HG03571 (cell line): ENCODE measurements at regions not wholly inside any gene's neighbourhood (a gene's known extent, or its start where the extent isn't known, plus 50 kb on each side); places are given as distances from the start of the nearest gene placed in this dataset.

Experiments
- ATAC-seq: cut with Tn5 transposase; IDR thresholded peaks from one replicate; pipeline ENCODE4 v1.9.1; 2021; ENCODE audit not compliant: unreplicated experiment

DNA sequence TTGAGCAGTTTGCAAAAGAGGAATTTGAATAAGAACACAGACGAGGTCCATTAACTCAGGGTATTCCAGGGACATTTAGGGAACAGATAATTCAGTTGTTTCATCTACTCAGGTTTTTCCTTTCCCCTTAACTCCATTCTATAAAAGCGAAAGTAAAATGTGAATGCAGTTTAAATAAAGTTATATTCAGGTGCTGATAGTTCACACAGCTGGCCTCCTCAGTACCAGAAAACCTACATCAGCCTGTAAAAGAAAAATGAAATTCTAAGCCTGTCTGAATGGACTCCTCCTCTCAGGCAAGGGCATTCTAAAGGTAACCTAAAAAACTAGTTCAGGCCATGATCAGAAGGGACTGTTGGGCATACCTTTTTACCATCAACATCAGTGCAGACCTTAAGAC, 873.8 kb downstream of the SUCLG1 start:
- ATAC-seq = no peak

DNA sequence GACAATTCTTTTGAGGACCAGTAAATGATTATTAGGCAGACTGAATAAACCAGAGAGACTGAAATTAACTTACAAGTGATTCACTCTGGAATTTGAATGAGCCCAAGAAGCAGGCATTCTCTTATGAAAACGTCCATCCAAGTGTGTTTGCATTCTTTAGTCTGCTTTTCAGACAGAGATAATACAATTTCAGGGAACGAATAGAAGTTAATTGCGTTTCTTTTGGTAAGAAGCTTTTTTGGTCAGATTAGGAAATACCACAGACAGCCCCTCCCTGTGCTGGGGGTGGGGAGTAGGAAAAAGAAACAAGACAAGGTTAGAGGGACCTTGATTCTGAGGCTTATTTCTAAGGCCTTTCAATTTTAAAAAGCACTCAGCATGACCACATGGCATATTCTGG, 874.4 kb downstream of the SUCLG1 start:
- no peak for ATAC-seq

- ATAC-seq = no peak
Measured at GRCh38 chr2:83582589-83582988, 876.5 kb downstream of the SUCLG1 start.

GRCh38 chr2:83579507-83579906, 879.6 kb downstream of the SUCLG1 start:
- ATAC-seq = no peak

DNA sequence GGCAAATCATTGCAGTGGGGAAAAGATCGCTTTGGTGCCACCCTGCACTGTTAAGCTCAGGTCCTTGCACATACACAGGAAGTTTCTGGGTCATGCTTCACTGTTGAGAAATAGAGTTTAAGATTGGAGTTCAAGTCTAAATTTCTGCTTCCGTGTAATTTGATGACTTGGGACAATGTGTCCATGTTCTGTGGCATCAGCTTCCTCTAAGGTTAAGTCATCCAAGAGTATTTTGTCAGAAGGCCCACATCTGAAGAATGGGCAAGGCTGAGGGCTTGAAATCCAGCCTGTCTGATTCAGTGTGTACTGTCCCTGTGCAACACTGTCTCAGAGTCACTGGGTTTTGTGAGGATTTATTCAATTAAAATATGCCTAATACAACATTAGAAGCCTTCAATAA, 880.7 kb downstream of the SUCLG1 start:
- ATAC-seq = no peak

- ATAC-seq = no peak
Measured at GRCh38 chr2:83574614-83575013, 884.5 kb downstream of the SUCLG1 start.

DNA sequence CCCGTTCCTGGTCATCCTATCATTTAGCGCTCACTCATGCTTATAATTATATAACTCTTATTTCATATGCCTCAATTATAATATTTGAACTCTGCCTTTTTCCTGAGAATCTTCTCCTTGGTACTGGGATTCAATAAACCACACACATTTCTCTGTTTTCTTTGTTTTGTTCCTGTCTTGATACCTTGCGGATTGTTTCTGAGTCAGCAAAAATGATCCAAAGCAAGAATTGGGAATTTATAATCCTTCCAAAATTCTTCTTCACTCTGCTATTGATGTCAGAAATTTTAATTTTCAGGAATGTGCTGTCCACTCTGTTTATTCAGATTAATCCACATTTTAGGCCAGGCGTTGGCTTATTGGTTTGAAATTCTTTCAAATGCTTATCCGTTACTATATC, 886.0 kb downstream of the SUCLG1 start:
- ATAC-seq = no peak

- ATAC-seq = no peak
Measured at GRCh38 chr2:83572400-83572799, 886.7 kb downstream of the SUCLG1 start.

- no peak for ATAC-seq
Measured at GRCh38 chr2:83567551-83567950, 891.5 kb downstream of the SUCLG1 start.

- ATAC-seq = no peak
Measured at GRCh38 chr2:83565626-83566025, 893.5 kb downstream of the SUCLG1 start.

- no peak for ATAC-seq
Measured at GRCh38 chr2:83565181-83565580, 893.9 kb downstream of the SUCLG1 start.

DNA sequence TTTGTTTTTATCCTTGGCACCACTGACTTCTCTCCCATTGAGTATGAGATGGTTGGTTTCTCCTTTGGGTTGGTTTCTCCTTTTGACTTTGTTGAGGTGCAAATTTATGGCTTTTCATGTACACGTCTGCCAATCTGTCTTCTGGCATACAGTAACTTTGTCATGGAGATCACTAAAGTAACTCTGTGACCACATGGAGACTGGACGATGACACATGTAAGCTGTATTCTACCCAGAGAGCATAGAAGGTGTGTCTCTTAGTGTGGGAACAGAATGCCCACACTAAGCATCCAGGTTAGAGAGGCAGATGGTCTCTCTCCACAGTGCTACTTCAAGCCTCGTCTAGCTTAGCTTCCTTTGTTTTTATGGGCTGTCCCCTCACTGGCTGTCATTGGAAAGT, 897.5 kb downstream of the SUCLG1 start:
- ATAC-seq = no peak

GRCh38 chr2:83536556-83536955, 922.5 kb downstream of the SUCLG1 start:
- ATAC-seq = no peak

GRCh38 chr2:83534416-83534815, 924.7 kb downstream of the SUCLG1 start:
- no peak for ATAC-seq

DNA sequence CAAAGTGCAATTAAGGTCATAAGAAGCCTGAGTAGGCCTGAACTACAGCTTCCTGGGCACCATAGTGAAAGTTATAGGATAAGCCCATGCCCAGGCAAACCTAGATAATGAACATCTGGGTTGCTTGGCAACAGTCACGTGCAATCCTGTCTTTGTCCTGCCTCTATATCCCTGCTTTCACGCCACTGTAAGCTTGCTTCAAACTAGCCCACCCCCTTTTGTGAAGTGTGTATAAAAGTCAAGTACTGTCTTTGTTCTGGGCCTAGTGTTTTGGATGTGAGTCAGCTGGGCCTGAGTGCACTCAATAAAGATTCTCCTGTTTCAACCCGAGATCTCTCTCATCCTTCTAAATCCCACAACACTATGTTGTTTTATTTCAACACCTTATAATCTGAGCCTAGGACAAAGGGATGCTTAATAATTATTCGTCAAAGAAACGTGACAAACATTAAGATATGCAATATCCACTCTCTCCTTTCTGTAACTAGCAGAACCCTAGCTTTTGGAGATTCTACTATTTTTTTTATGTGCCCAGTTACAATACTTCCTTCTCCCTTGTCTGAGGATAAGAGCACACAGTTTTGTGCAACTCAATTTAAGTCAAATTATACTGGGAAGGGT, 927.8 kb downstream of the SUCLG1 start:
- no peak for ATAC-seq

DNA sequence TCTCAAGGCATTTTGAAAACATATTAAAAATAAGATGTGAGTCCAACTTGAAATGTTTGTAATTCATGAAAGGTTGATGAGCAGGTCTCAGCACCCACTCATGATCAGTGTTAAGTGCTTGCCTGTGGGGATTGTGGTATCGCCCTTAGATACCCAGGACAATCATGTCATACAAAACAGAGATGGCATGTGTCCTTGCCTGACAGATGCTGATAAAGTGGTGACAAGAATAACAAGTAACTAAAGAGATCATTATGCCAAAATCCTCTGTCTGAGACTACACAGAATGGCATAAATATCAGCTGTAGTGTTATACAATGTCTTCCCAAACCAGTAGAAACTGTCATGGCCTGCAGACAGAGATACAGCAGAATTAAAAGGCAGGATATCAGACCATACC, 930.3 kb downstream of the SUCLG1 start:
- ATAC-seq = no peak

- ATAC-seq = no peak
Measured at GRCh38 chr2:83522891-83523493, 936.1 kb downstream of the SUCLG1 start.

DNA sequence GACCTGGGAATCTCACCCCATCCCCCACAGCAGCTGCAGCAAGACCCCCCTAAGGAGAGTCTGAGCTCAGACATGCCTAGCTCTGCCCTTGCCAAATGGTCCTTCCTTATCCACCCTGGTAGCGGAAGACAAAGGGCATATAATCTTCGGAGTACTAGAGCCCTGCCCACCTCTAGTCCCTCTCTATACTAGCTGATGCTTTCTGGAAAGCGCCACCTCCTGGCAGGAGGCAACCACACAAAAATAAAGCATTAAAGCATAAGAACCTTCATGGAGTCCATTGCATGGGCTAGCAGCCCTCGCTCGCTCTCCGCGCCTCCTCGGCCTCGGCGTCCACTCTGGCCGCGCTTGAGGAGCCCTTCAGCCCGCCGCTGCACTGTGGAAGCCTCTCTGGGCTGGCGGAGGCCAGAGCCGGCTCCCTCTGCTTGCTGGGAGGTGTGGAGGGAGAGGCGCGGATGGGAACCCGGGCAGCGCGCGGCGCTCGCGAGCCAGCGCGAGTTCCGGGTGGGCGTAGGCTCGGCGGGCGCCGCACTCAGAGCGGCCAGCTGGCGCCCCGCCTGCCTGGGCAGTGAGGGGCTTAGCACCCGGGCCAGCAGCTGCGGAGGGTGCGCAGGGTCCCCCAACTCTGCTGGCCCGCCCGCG, 941.2 kb downstream of the SUCLG1 start:
- no peak for ATAC-seq

DNA sequence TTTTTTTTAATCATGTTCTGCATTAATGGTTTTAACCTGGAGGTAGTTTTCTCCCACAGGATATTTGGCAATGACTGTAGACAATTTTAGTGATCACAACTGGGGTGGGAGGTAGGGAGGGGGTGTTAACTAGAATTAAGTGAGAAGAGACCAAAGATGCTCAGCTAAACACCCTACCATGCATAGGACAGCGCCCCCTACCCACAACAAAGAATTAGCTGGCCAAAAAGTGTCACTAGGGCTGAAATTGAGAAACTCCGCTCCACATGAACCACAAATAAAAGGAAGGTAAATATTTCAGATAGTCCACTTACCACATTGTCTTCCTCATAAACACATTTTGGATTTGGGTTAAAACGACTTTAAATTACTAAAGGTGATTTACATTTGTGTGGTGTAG, 942.6 kb downstream of the SUCLG1 start:
- ATAC-seq = no peak

GRCh38 chr2:83487451-83487850, 971.6 kb downstream of the SUCLG1 start:
- no peak for ATAC-seq

GRCh38 chr2:83481436-83481835, 977.6 kb downstream of the SUCLG1 start:
- no peak for ATAC-seq

DNA sequence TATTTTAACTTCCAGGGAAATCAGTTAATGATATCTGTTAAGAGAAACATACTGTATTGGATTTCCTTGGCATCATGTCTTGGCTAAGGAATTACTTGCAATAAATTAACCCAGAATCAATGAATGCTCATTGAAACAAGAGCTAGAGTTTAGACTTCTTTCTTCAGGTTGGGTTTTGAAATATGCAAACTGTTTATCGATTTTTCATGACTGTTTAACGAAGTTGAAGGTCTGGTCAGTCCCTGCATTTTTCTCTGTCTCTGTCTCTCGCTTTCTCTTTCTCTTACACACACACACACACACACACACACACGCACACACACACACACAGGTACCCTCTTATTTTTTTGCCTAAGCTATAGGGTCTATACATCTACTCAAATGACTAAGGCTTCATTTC, 981.0 kb downstream of the SUCLG1 start:
- no peak for ATAC-seq

DNA sequence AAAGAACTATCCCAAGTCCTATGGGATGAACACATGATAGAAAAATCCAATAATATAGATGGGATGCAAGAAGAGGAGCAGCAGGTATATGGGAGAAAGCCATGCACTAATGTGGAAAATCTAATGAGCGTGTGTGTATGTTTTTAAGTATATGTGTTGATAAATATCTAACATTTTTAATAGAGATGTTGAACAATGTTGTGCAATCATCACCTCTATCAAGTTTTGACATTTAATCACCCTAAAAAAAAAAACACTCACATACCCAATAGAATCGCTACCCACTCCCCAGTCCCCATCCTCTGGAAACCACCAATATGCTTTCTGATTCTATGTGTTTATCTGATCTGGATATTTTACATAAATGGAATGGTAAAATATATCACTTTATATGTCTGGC, 983.7 kb downstream of the SUCLG1 start:
- no peak for ATAC-seq
